ENCODE measurements at regions not wholly inside any gene's neighbourhood (a gene's known extent, or its start where the extent isn't known, plus 50 kb on each side); places are given as distances from the start of the nearest gene placed in this dataset.

GRCh38 chr7:52017802-52018679, 701.4 kb upstream of the COBL start:
- Histone ChIP-seq H3K4me3 (ENCODE audit: low read length) (no peak overlapping the region), H3K36me3 (ENCODE audit: control insufficient read depth, insufficient read depth, low read length) (no peaks in the 10 kb centered on the region), H3K9me3 (ENCODE audit: control insufficient read depth, low read length) (no peaks in the 10 kb centered on the region), H3K4me1 (ENCODE audit: control insufficient read depth, insufficient read depth, low read length) (no peaks in the 10 kb centered on the region), H3K27me3 (ENCODE audit: control insufficient read depth, insufficient read depth, low read length, poor library complexity, severe bottlenecking) (no peaks in the 10 kb centered on the region), H3K27ac (ENCODE audit: low read depth, low read length) (peak overlapping the region; percentile 76), H3K9ac (ENCODE audit: extremely low read depth, low read length, poor library complexity, severe bottlenecking) (no peak overlapping the region)
- no peak overlapping the region for H3K27ac Mint-ChIP-seq
- WGBS, 2 experiments (ENCODE audit: insufficient coverage in 1 of 2, insufficient read length in 1 of 2): 59 to 60% methylated on average over 5 to 8 of the region's 8 CpGs
- no peaks in the 10 kb centered on the region for H3K27me3 Mint-ChIP-seq (ENCODE audit: insufficient read depth)
- H3K4me1 Mint-ChIP-seq: peaks cover 5% of the 10 kb centered on the region
- no peaks in the 10 kb centered on the region for H3K36me3 Mint-ChIP-seq (ENCODE audit: low read depth)
- TF ChIP-seq CTCF (conservative IDR thresholded peaks at IDR 0.05): peak; percentile 94
- H3K9me3 Mint-ChIP-seq: no peaks in the 10 kb centered on the region
- no peak overlapping the region for H3K4me3 Mint-ChIP-seq
- DNase-seq: peak; percentile 91

- H3K36me3 ChIP-seq (ENCODE audit: control insufficient read depth, insufficient read depth, low read length): no peaks in the 10 kb centered on the region
- no peak overlapping the region for H3K9ac ChIP-seq (ENCODE audit: extremely low read depth, low read length, poor library complexity, severe bottlenecking)
- peaks cover 9% of the 10 kb centered on the region for H3K4me1 Mint-ChIP-seq
- H3K27me3 ChIP-seq (ENCODE audit: control insufficient read depth, insufficient read depth, low read length, poor library complexity, severe bottlenecking): no peaks in the 10 kb centered on the region
- 81 to 100% methylated on average over 1 of the region's 1 CpG for WGBS, 2 experiments (ENCODE audit: insufficient coverage in 1 of 2, insufficient read length in 1 of 2)
- no peaks in the 10 kb centered on the region for H3K9me3 Mint-ChIP-seq
- no peak for TF ChIP-seq CTCF (conservative IDR thresholded peaks at IDR 0.05)
- no peaks in the 10 kb centered on the region for H3K27me3 Mint-ChIP-seq (ENCODE audit: insufficient read depth)
- no peak overlapping the region for H3K27ac ChIP-seq (ENCODE audit: low read depth, low read length)
- no peaks in the 10 kb centered on the region for H3K4me1 ChIP-seq (ENCODE audit: control insufficient read depth, insufficient read depth, low read length)
- H3K9me3 ChIP-seq (ENCODE audit: control insufficient read depth, low read length): no peaks in the 10 kb centered on the region
- no peak for DNase-seq
- no peak overlapping the region for H3K4me3 Mint-ChIP-seq
- no peaks in the 10 kb centered on the region for H3K36me3 Mint-ChIP-seq (ENCODE audit: low read depth)
- H3K4me3 ChIP-seq (ENCODE audit: low read length): no peak overlapping the region
- no peak overlapping the region for H3K27ac Mint-ChIP-seq
These were observed 692.6 kb upstream of the COBL start for GRCh38 chr7:52009181-52009580.

GRCh38 chr7:52006674-52007073, 690.1 kb upstream of the COBL start:
- H3K36me3 ChIP-seq (ENCODE audit: control insufficient read depth, insufficient read depth, low read length): no peaks in the 10 kb centered on the region
- H3K27ac ChIP-seq (ENCODE audit: low read depth, low read length): no peak overlapping the region
- Mint-ChIP-seq H3K4me1 (peaks cover 9% of the 10 kb centered on the region), H3K4me3 (no peak overlapping the region), H3K9me3 (no peaks in the 10 kb centered on the region), H3K27me3 (ENCODE audit: insufficient read depth) (no peaks in the 10 kb centered on the region), H3K27ac (peak overlapping the region; percentile 3), H3K36me3 (ENCODE audit: low read depth) (no peaks in the 10 kb centered on the region)
- no peak overlapping the region for H3K9ac ChIP-seq (ENCODE audit: extremely low read depth, low read length, poor library complexity, severe bottlenecking)
- WGBS, 2 experiments (ENCODE audit: insufficient coverage in 1 of 2, insufficient read length in 1 of 2): 92 to 100% methylated on average over 1 of the region's 1 CpG
- no peaks in the 10 kb centered on the region for H3K27me3 ChIP-seq (ENCODE audit: control insufficient read depth, insufficient read depth, low read length, poor library complexity, severe bottlenecking)
- peak overlapping the region; percentile 10 for H3K4me3 ChIP-seq (ENCODE audit: low read length)
- no peaks in the 10 kb centered on the region for H3K9me3 ChIP-seq (ENCODE audit: control insufficient read depth, low read length)
- no peak for DNase-seq
- H3K4me1 ChIP-seq (ENCODE audit: control insufficient read depth, insufficient read depth, low read length): no peaks in the 10 kb centered on the region
- no peak for TF ChIP-seq CTCF (conservative IDR thresholded peaks at IDR 0.05)
